HG03565 (cell line): ENCODE measurements at regions not wholly inside any gene's neighbourhood (a gene's known extent, or its start where the extent isn't known, plus 50 kb on each side); places are given as distances from the start of the nearest gene placed in this dataset.
"Not testable (repeated sequence)": the region's sequence is repeated elsewhere in the genome, so short reads cannot be mapped to it uniquely, and the experiment has no call there.

Source experiments
- ATAC-seq: cut with Tn5 transposase; IDR thresholded peaks from one replicate; pipeline ENCODE4 v1.9.1; 2021; ENCODE audit warnings: mild to moderate bottlenecking, moderate library complexity; ENCODE audit not compliant: unreplicated experiment

DNA sequence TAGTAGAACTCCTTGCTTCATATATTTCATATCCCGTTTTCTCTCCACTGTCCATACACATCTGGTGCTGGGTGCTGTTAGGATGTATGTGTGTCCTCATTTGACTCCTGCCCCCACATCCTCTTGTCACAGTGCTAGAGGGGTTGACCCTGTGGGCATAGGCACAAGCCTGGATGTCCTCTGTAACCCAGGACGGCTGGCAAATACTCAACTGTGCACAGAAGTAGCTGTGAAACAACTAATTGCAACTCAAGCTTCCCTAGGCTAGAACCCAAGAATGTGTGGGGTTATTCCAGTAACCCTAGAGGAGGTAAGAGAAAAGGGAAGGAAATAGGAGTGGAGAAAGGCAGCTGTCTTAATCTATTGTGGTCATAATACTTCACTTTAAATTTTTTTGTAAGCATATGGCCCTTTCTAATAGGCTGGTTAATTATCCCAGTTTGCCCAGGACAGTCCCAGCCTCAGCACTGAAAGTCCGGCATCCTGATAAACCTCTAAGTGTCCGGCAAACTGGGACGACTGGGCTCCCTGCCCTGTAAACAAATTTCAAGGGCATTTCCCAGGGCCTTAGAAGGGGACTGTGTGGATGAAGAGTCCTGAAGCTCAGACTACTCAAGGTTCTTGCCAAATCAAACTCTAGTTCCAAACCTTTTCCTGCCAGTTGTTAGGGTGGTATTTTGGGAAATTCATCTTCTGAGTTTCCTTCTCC, 283.2 kb upstream of the CELF2 start:
- no peak for ATAC-seq

DNA sequence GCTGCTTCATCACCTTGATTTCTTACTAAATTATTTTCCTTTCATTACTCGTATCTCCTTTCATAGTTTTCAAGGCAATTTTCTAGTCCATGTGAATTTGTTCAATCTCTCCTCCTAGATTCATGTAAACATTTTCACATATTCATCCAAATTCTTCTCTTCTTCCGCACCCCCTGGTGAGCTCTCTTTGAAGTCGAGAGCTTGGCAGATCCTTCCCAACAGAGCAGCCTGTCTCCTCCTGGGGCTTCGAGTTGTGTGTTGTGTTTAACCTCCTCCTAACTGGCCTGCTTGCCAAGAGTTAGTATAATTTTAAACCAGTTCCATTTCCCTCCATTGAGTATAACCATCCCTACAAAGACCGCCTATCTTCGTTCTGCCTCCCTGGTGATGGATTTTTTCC, 272.4 kb upstream of the CELF2 start:
- no peak for ATAC-seq

DNA sequence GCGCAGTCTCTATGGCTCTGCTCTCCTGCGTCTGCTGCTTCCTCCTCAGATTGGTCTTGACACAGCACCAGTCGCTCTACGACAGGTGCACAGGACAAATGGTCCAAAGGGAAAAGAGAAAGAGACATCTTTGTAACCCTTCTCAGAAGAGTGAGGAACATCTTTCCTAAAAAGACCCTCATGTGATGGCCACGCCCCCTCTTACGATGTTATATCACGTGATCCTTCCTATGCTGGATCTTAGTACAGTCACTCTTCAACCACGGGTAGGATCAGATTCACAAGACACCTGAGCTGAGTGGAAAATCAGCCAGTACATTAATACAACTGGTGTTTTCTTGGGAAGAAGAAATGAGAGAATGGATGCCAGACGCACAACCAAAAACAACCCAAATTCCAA, 262.2 kb upstream of the CELF2 start:
- no peak for ATAC-seq

DNA sequence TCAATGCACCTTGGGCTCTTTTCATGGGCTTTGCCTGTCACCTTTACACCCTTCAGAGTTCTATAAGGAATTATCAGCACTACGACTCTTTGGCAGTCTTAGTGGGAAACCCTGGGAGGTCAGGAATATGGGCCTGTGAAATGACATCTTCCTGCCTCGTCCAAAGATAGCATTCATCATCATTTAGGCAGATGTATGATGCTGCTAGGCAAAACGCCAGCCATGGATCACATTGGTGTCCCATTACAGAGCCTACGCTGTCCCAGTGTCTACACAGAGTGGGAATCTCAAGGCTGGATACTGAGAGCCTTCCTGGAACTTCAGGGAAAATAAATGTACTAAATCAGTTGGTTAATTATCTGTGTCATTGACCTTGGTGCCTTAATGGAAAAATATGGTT, 259.4 kb upstream of the CELF2 start:
- no peak for ATAC-seq

DNA sequence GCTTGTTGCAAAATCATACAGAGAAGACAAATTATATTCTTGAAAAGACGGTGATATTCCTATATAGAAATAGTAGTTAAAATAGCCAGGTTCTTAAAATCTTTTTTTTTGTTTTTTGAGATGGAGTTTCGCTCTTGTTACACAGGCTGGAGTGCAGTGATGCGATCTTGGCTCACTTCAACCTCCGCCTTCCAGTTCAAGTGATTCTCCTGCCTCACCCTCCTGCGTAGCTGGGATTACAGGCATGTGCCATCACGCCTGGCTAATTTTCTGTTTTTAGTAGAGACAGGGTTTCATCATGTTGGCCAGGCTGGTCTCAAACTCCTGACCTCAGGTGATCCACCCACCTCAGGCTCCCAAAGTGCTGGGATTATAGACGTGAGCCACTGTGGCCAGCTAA, 257.9 kb upstream of the CELF2 start:
- ATAC-seq, result not testable (repeated sequence)

DNA sequence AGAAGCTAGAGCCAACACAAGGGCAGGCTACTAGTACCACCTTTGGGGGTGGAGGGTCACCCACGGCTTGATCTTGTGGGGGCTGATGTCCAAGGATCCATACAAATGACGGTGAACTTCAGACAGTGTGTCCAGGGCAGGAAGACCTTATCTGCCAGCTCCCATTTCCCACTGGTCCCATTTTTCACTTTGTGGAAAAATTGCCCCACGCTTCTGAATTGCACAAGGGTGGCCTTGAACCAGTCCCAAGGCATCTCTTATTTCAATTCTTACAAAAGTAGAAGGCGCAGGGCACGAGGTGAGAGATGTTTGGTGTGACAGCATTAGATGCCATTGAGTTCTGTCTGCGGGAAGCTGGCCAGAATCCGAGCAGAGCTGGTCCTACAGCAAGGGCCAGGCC, 252.7 kb upstream of the CELF2 start:
- ATAC-seq, result no peak

DNA sequence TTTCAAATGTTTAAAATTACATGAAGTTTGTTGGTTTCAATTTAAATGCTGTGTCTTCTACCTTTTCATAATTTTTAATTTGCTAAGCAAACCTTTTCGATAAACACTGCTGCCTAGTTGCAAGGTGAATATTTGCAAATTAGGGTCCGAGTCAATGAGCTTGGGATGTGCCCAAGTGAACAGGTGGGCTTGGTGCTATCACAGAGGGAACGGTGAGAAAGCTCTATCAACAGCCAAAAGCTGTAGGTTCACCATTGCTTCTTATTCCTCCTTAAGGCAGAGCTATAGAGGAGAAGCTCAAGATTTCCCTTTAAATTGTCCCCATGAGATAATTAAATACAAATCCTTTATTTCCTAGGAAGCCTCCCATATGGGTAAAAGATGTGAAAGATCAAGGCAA, 245.3 kb upstream of the CELF2 start:
- ATAC-seq, result no peak

DNA sequence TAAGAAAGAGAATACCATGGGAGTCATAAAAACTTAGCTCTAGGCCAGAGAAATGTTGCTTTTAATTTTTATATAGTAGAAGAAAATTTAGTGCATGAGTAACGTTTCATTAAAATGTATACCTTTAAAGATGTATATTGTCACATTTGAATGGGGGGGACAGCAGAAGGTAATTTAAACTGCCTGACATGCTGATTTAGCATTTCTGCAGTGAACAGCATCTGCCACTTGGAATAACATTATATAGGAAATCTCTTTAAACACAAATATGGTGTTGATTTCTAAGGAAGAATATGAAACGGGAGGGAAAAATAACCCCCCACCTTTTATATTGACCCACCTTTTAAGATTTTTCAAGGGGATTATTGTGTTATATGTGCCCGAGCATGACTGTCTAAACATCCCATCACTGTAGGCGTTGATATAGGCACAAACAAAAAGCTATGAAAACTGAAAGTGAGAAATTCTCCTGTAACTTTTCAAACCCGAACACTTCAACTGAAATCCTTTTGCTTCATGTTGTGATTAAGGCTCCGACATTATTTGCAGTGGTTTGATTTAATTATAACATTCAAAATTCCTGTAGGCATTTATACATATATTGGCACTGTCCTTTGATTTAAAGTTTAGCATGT, 244.7 kb upstream of the CELF2 start:
- no peak for ATAC-seq

DNA sequence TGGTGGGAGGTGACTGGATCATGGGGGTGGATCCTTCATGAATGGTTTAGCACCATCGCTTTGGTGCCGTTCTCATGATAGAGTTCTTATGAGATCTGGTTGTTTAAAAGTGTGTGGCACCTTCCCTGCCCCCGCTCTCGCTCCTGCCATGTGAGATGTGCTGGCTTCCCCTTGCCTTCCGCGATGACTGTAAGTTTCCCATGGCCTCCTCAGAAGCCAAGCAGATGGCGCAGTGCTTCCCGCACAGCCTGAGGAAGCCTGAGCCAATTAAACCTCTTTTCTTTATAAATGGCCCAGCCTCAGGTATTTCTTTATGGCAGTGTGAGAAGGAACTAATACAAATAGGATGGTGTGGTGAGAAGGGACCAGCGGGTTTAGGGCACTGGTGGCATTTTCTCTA, 243.3 kb upstream of the CELF2 start:
- no peak for ATAC-seq

DNA sequence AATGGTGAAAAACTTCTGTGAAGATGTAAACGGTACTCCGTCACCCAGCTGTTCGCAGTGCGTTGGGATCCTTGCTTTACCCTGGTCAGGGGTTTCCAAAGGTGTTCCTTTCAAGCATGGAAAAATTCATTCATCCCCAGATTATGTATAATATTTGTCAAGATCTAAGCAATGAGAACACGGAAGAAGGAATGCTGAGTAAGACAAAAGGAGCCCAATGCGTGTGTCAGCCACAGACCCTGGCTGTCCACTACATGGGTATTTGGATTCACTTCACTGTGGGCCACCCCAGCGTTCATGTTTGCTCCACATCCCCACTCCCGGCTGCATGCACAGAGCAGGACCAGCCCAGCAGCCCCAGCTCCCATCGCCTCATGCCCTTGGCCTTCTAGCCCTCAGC, 241.3 kb upstream of the CELF2 start:
- ATAC-seq, result no peak

DNA sequence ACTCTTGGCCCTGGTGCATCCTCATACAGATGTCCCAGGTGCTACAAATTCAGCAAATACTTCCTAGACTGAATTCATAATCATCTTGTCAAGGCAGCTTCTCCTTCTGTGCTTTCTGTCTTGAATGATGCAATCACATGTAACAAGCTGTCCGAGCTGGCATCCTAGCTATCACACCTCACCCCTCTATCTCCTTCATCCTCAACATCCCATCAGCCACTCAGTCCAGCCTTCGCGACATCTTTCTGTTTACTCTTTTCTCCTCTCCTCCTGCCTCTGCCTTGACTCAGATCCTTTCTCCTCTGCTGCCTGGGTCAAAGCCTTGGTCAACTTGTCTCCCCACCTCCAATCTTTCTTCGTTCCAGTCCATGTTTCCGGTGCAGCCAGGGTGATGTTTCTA, 240.4 kb upstream of the CELF2 start:
- ATAC-seq, result no peak

DNA sequence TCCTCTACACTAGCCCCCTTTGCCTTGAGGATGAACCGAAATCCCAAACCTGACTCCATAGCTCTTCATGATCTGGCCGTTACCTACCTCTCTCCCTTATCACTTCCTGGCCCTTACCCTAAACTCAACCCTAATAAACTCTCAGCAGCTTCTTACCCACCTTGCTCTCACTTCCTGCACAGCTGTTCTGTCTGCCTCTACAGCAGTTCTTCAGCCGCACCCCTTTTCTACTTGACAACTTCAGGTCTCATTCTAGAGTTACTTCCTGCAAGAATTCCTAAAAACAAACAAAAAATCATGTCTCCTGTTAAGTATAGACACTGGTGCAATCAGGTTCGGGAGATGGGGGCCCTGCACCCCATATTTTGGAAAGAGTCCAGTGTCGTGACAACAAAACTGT, 239.9 kb upstream of the CELF2 start:
- ATAC-seq, result no peak

DNA sequence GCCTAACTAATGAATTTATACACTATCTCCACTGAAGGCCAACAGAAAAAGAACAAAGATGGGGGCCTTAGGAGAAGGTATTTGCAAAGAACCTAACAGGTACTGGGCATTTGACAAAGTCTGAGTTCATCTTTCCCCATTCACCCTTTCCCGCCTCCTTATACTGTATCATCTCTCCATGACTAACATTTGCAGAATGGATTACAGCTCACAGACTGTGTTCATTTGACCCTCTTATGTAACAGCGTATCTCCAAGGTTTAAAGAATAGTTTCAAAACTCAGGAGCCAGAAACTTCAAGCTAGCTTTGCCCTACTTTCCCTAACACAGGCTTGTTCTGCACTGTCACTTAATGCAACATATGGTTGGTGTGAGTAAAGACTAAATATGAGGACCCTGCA, 238.7 kb upstream of the CELF2 start:
- no peak for ATAC-seq

DNA sequence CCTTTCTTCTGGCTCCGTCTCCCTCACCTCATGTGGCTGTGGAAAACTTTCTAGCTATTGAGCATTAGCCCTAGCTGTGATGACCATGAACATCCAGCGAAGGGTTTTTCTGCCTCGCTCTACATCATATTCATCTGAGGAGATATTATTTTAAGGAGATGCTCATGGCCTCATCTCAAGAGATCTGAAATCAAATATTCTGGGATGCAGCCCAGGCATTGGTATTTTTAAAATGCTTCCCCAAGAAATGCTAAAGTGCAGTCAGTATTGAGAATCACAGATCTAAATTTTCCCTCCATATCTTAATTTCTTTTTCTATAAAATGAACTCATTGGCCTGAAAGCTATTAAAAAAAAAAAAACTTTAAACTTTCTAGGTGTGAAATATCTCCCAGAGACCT, 238.2 kb upstream of the CELF2 start:
- ATAC-seq, result no peak

DNA sequence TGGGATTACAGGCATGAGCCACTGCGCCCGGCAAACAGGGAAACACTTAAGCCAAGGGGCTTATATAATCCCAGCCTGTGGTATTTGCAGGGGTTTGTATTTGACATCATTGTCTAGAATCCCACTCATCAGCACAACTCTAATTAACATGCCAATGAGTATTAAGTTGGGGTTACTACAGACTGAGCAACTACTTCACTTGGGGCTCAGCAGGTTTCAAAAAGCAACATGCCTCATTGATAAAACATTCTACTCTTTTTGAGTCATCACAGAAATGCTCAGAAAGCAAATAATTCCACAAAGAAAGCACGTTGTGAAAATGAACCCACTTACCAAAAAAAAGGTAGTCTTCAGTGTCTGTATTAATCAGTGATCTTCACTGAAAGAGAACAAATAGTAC, 236.9 kb upstream of the CELF2 start:
- ATAC-seq, result no peak

DNA sequence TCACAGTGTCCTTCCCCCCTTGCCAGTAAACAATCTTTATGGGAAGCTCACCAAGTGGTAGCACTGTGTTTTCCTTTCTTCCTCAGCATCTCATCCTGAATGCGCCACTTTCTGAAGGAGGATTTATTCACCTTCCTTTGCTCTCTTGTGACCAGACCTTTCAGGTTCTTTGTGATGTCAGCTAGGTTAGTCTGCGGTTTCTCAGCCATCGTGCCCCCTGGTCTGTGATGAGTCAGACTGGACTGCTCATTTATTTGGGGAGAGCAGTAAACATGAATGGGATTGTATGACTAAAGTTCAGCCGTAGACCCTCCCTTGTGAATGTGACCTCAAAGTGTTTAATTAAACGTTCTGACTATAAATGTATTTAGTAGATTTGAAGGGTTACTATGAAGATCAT, 235.1 kb upstream of the CELF2 start:
- ATAC-seq, result no peak

DNA sequence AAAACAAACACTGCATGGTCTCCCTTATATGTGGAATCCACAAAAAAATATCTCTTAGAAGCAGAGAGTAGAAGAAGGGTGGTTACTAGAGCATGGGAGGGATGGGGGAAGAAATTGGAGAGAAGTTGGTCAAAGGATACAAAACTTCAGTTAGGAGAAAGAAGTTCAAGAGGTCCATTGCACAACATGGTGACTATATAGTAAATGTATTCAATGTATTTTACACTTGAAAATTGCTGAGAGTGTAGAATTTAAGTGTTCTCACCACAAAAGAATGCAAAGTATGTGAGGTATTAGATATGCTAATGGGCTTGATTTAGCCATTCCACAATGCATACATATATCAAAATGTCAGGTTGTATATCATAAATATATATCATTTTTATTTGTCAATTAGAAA, 232.0 kb upstream of the CELF2 start:
- ATAC-seq, result no peak

DNA sequence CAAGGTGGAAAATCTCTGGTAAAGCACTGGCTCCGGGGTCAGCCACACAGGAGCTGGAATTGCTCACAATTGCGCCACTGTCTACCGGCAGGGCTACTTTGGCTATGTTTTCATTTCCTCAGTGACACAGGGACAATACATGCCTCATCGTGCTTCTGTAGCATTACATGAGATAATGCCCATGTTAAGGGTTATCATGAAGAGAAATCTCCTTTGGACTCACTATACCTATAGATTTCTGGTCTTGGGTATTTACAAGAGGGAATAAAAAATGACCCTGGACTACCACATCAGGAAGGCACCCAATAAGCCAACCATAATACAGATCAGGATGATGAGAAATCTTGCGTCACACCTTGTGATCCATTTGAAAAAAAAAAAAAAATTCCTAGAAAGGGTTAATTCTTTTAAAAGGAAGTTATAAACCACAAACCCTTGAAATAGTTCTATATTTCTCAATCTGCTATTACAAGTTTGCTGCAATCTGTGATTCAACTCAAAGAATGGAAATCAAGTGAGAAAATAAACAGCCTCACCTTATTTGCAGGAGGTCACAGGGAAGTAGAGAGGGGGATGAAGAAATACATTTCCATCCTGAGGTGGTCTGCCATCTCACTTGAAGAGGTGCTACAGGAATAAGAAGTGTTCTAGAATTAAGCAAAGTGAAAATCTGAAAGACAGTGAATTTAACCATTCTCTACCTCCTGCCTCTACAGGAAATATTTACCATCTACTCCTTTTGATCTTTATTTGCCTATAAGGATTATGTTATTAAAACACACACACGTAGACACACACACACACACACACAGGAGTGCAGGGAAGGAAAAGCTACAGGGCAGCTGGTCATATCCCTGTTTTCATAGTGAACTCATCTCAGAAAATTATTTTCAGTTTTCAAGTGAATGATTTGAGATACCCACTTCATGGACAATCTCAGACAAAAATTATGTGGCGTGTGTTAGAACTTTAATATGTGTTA, 231.3 kb upstream of the CELF2 start:
- ATAC-seq, result no peak

DNA sequence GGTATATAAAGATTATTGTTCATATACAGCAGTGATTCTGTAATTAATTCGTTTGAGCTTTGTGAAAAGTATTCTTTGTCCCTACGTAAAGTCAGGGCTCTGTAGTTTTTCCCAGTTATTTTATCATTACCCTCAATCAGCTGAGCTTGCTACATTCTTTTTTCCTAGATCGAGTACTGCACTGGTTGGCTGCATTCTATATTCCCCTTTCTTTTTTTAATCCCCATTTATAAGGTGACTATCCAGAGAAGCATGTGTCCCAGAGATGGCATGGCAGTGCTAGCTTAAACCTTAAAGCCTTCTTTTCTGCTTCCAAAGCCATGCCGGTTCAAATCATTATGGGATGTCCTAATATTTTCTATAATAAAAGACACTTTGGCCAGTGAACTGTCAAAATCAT, 230.1 kb upstream of the CELF2 start:
- ATAC-seq, result no peak

DNA sequence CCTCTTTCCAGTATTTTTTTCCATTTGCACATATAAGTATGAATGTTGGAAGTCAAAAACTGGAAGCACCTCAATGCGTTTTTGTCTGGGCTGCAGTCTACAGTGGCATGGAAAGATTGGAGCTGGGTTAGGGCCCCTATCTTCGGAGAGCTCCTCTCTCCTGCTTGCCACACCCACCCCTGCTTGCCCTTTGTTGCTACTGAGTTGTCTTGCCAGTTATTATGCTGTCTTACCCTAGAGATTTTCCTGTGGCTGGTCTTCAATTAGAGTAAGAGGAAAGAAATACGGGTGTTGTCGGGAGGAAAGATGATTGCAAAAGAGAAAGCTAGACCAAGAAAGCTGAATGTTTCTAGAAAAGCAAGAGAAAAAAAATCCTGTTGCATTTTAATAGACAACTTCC, 228.9 kb upstream of the CELF2 start:
- no peak for ATAC-seq

DNA sequence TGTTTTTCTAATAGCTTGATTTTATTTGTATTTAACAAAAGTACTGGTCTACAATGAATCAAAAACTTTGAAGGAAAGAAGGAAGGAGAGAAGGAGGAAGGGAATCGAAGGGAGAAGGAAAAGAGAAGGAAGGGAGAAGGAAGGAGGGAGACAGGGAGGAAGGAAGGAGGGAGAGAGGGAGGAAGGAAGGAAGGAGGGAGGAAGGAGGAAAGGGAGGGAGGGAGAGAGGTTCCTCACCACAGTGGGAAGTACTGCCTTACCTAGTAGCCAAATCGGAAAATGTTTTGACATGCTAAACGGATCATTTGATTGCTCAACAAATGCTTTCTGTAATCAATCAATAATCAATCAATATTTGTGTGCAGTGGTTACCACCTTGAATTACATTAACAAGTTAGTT, 225.8 kb upstream of the CELF2 start:
- no peak for ATAC-seq

DNA sequence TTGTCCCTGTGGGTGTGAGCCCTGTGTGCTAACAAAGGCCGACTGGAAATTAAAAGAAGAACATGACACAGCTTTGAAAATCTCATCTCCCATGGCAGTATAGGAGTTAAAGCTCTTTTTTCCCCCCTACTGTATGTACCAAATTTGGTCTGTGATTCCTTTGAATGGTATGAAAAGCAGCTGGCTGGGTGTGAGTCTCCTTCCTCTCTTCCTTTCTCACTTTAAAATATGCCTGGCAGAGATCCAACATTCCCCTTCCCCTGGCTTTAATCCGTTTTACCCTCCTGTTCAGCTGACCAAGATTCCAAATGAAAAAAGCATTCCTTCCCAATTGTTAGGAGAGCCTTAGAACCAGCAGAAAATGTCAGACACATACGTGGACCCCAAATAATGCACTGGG, 225.0 kb upstream of the CELF2 start:
- no peak for ATAC-seq
